SU-DHL-6 (cell line): ENCODE measurements at regions not wholly inside any gene's neighbourhood (a gene's known extent, or its start where the extent isn't known, plus 50 kb on each side); places are given as distances from the start of the nearest gene placed in this dataset.

Experiments used
- H2AFZ ChIP-seq: fragments of 200-600 bp; sonication (generic); 2 replicates; pipeline ENCODE4 v1.6.1; 2014; ENCODE audit warnings: low read depth, mild to moderate bottlenecking, moderate library complexity, mixed read lengths, antibody characterized with exemption, low read length; ENCODE audit not compliant: severe bottlenecking
- H3F3A ChIP-seq: fragments of 200-600 bp; shearing (Covaris generic); 2 replicates; pipeline ENCODE4 v1.6.0; 2016; ENCODE audit warnings: antibody characterized with exemption, mild to moderate bottlenecking; ENCODE audit not compliant: insufficient read depth
- H3K27ac ChIP-seq: fragments of 200-600 bp; sonication (generic); 2 replicates; pipeline ENCODE4 v1.5.1; 2016; ENCODE audit warnings: low read depth, mild to moderate bottlenecking, low read length, moderate library complexity, mixed read lengths
- H3K27me3 ChIP-seq: fragments of 200-600 bp; sonication (generic), shearing (Covaris generic); 2 replicates; pipeline ENCODE4 v1.6.0; 2014; ENCODE audit warnings: mild to moderate bottlenecking, low read length
- H3K36me3 ChIP-seq: fragments of 200-600 bp; sonication (generic); 2 replicates; pipeline ENCODE4 v1.6.1; 2014; ENCODE audit warnings: mild to moderate bottlenecking, low read length, mixed read lengths
- H3K4me2 ChIP-seq: fragments of 300-600, 200-600 bp; shearing (Covaris generic), sonication (generic); 2 replicates; pipeline ENCODE4 v1.6.0; 2014; ENCODE audit warnings: low read length, low read depth, mild to moderate bottlenecking; ENCODE audit not compliant: poor library complexity, severe bottlenecking
- H3K4me3 ChIP-seq: fragments of 200-600 bp; sonication (generic); 2 replicates; pipeline ENCODE4 v1.5.1; 2014; ENCODE audit warnings: antibody characterized with exemption, low read length, mild to moderate bottlenecking, mixed read lengths; ENCODE audit not compliant: insufficient read depth, poor library complexity, severe bottlenecking
- H3K79me2 ChIP-seq: fragments of 200-600 bp; sonication (generic); 2 replicates; pipeline ENCODE4 v1.6.1; 2014; ENCODE audit warnings: mild to moderate bottlenecking, low read length, moderate library complexity; ENCODE audit not compliant: insufficient read depth
- H3K9ac ChIP-seq: fragments of 200-600 bp; sonication (generic); 2 replicates; pipeline ENCODE4 v1.7.0; 2014; ENCODE audit warnings: mild to moderate bottlenecking, low read length
- H3K9me2 ChIP-seq: fragments of 200-600 bp; sonication (generic); replicated peaks from 2 replicates; pipeline ENCODE4 v1.6.1; 2014; ENCODE audit warnings: low read length; ENCODE audit not compliant: insufficient read depth
- H3K9me3 ChIP-seq: fragments of 200-600 bp; sonication (generic); 2 replicates; pipeline ENCODE4 v1.6.1; 2014; ENCODE audit warnings: low read length, mixed read lengths; ENCODE audit not compliant: insufficient read depth
- H4K20me1 ChIP-seq: fragments of 200-600 bp; sonication (generic); 2 replicates; pipeline ENCODE4 v1.6.1; 2014; ENCODE audit warnings: low read depth, mild to moderate bottlenecking, antibody characterized with exemption, low read length, moderate library complexity, mixed read lengths
- CTCF ChIP-seq: fragments of 200-600 bp; sonication (generic); IDR thresholded peaks from one replicate; pipeline ENCODE4 v1.5.1; 2017; ENCODE audit warnings: antibody characterized with exemption, mild to moderate bottlenecking, low read length, moderate library complexity; ENCODE audit not compliant: insufficient read depth, poor library complexity, severe bottlenecking
- EZH2phosphoT487 ChIP-seq: fragments of 200-600 bp; sonication (generic), shearing (Covaris generic); conservative IDR thresholded peaks from 2 replicates; pipeline ENCODE4 v1.6.1; 2018; ENCODE audit warnings: mild to moderate bottlenecking, antibody characterized with exemption, low read length, moderate library complexity, mixed read lengths

- Histone ChIP-seq H3K9ac (no peak overlapping the region), H3K4me2 (no peak overlapping the region), H4K20me1 (no peaks in the 10 kb centered on the region), H2AFZ (no peak overlapping the region), H3K4me3 (no peak overlapping the region), H3K79me2 (no peaks in the 10 kb centered on the region), H3K9me2 (no peaks in the 10 kb centered on the region), H3K36me3 (no peaks in the 10 kb centered on the region), H3F3A (no peaks in the 10 kb centered on the region), H3K9me3 (no peaks in the 10 kb centered on the region), H3K27ac (no peak overlapping the region), H3K27me3 (no peaks in the 10 kb centered on the region)
- TF ChIP-seq EZH2phosphoT487 = no peak
- no peak for TF ChIP-seq CTCF
These were observed 310.5 kb upstream of the KIF2A start for GRCh38 chr5:61995486-61995885.

- Histone ChIP-seq H3K4me2 (no peak overlapping the region), H3K27ac (no peak overlapping the region), H3K4me3 (no peak overlapping the region), H3K9me2 (no peaks in the 10 kb centered on the region), H3K36me3 (no peaks in the 10 kb centered on the region), H3K27me3 (no peaks in the 10 kb centered on the region), H3K9ac (no peak overlapping the region), H3K79me2 (no peaks in the 10 kb centered on the region), H2AFZ (no peak overlapping the region), H4K20me1 (no peaks in the 10 kb centered on the region), H3F3A (no peaks in the 10 kb centered on the region), H3K9me3 (no peaks in the 10 kb centered on the region)
- TF ChIP-seq CTCF (no peak), EZH2phosphoT487 (no peak)
These were observed 306.6 kb upstream of the KIF2A start for GRCh38 chr5:61999371-61999770.

- H3K27ac ChIP-seq = no peak overlapping the region
- H3K4me3 ChIP-seq = no peak overlapping the region
- no peak for TF ChIP-seq EZH2phosphoT487
- no peak for TF ChIP-seq CTCF
- no peaks in the 10 kb centered on the region for H3F3A ChIP-seq
- H3K9ac ChIP-seq = no peak overlapping the region
- H3K27me3 ChIP-seq = no peaks in the 10 kb centered on the region
- H3K9me3 ChIP-seq = no peaks in the 10 kb centered on the region
- H3K79me2 ChIP-seq = no peaks in the 10 kb centered on the region
- no peaks in the 10 kb centered on the region for H3K9me2 ChIP-seq
- no peaks in the 10 kb centered on the region for H3K36me3 ChIP-seq
- H4K20me1 ChIP-seq = no peaks in the 10 kb centered on the region
- no peak overlapping the region for H2AFZ ChIP-seq
- H3K4me2 ChIP-seq = no peak overlapping the region
These were observed 305.4 kb upstream of the KIF2A start for GRCh38 chr5:62000646-62001045.

- Histone ChIP-seq H3K4me2 (no peak overlapping the region), H3K9me3 (no peaks in the 10 kb centered on the region), H3F3A (no peaks in the 10 kb centered on the region), H3K27me3 (no peaks in the 10 kb centered on the region), H3K79me2 (no peaks in the 10 kb centered on the region), H3K9me2 (no peaks in the 10 kb centered on the region), H3K27ac (no peak overlapping the region), H3K36me3 (no peaks in the 10 kb centered on the region), H3K9ac (no peak overlapping the region), H2AFZ (no peak overlapping the region), H3K4me3 (no peak overlapping the region), H4K20me1 (no peaks in the 10 kb centered on the region)
- no peak for TF ChIP-seq CTCF
- no peak for TF ChIP-seq EZH2phosphoT487
These were observed 304.4 kb upstream of the KIF2A start for GRCh38 chr5:62001640-62002039.
